K562 (cell line): ENCODE measurements at regions not wholly inside any gene's neighbourhood (a gene's known extent, or its start where the extent isn't known, plus 50 kb on each side); places are given as distances from the start of the nearest gene placed in this dataset.

Source experiments
- ATAC-seq: fragments of 200-7000 bp; cut with Tn5 transposase; 3 replicates; pipeline ENCODE4 v1.9.1; 2020; ENCODE audit warnings: moderate library complexity
- BruUV-seq: library from RNA; stranded (reverse); fragments of 400-500 nt; replicated peaks from 2 replicates; lab custom pipeline; 2021; lab: Mats Ljungman, UMichigan
- CTCF ChIA-PET: fragments of 300-600 bp; formaldehyde crosslinking; extraction: SDS; loops from one replicate; lab custom pipeline; 2021; ENCODE audit warnings: low intra/inter-chr PET ratio; lab: Yijun Ruan, JAX
- POLR2A ChIA-PET: fragments of 300-600, 350-650 bp; sonication (Branson Sonifier 250); formaldehyde crosslinking; extraction: SDS; loops from one replicate; lab custom pipeline; 2021; ENCODE audit warnings: antibody characterized with exemption, inconsistent platforms; lab: Yijun Ruan, JAX
- DNase-seq, 4 experiments: peaks; one replicate each; pipeline versions ENCODE4 v3.0.0 to v3.0.0-alpha.2; 2011 to 2018; ENCODE audit warnings: low spot score in 3 of 4, mixed read lengths in 3 of 4; ENCODE audit errors: extremely low read depth in 1 of 4
- FAIRE-seq: peaks from 2 replicates; lab custom pipeline; 2011; peaks lifted over from hg19 to GRCh38; lab: Jason Lieb, UNC
- H2AFZ ChIP-seq: 2 replicates; pipeline ENCODE4 v1.6.0; 2011; ENCODE audit warnings: low read depth, low read length, control low read depth, inconsistent platforms
- H3K27ac ChIP-seq: fragments of 200-600 bp; 3 replicates; pipeline ENCODE4 v1.8.0; 2011; ENCODE audit warnings: low read depth, mild to moderate bottlenecking, control low read depth, inconsistent platforms, low read length, moderate library complexity, mixed read lengths; ENCODE audit errors: extremely low read depth
- H3K27me3 ChIP-seq, 2 experiments: fragments of 300-600 bp in 1 of 2; 2 replicates in 1 of 2; 3 replicates in 1 of 2; pipeline versions ENCODE4 v1.6.0 to v1.8.0; 2011; ENCODE audit warnings: inconsistent platforms in 2 of 2, low read length in 2 of 2, mild to moderate bottlenecking in 1 of 2, mixed read lengths in 1 of 2, moderate library complexity in 1 of 2; ENCODE audit not compliant: control insufficient read depth in 2 of 2, insufficient read depth in 2 of 2
- H3K36me3 ChIP-seq: fragments of 300-600 bp; 3 replicates; pipeline ENCODE4 v1.8.0; 2011; ENCODE audit warnings: mild to moderate bottlenecking, low read length, inconsistent platforms; ENCODE audit not compliant: control insufficient read depth, insufficient read depth
- H3K4me1 ChIP-seq, 2 experiments: fragments of 200-600 bp in 1 of 2; replicated peaks in 1 of 2; 2 replicates in 1 of 2; 3 replicates in 1 of 2; pipeline versions ENCODE4 v1.5.1 to v1.8.0; 2011; ENCODE audit warnings: inconsistent platforms in 2 of 2, low read length in 2 of 2, mild to moderate bottlenecking in 1 of 2, mixed read lengths in 1 of 2, moderate library complexity in 1 of 2; ENCODE audit not compliant: control insufficient read depth in 2 of 2, insufficient read depth in 2 of 2
- H3K4me2 ChIP-seq: 2 replicates; pipeline ENCODE4 v1.6.1; 2011; ENCODE audit warnings: low read length, control low read depth, inconsistent platforms, mixed read lengths; ENCODE audit not compliant: insufficient read depth
- H3K4me3 ChIP-seq: fragments of 200-600 bp; sonication (generic), shearing (Covaris generic); 2 replicates; pipeline ENCODE4 v1.5.1; 2016; ENCODE audit warnings: control low read depth, inconsistent platforms
- H3K79me2 ChIP-seq: fragments of 200-600 bp; 3 replicates; pipeline ENCODE4 v1.8.0; 2011; ENCODE audit warnings: low read length, inconsistent platforms; ENCODE audit not compliant: control insufficient read depth, insufficient read depth
- H3K9ac ChIP-seq, 2 experiments: 2 replicates each; pipeline versions ENCODE4 v1.6.0 to v1.6.1; 2011; ENCODE audit warnings: low read depth in 2 of 2, low read length in 2 of 2, control low read depth in 1 of 2, inconsistent platforms in 1 of 2, mild to moderate bottlenecking in 1 of 2, mixed read lengths in 1 of 2; ENCODE audit not compliant: insufficient read depth in 1 of 2
- H3K9me1 ChIP-seq: one replicate; pipeline ENCODE4 v1.6.0; 2011; ENCODE audit warnings: inconsistent platforms, mild to moderate bottlenecking, low read length, moderate library complexity; ENCODE audit not compliant: control insufficient read depth, insufficient read depth
- H3K9me3 ChIP-seq: replicated peaks from 2 replicates; pipeline ENCODE4 v1.5.1; 2011; ENCODE audit warnings: low read depth, low read length, inconsistent platforms; ENCODE audit not compliant: control insufficient read depth, insufficient read depth
- H4K20me1 ChIP-seq: replicated peaks from 2 replicates; pipeline ENCODE4 v1.6.1; 2011; ENCODE audit warnings: low read length, inconsistent platforms, mixed read lengths; ENCODE audit not compliant: control insufficient read depth, insufficient read depth
- CBFA2T3 ChIP-seq: fragments of 450-650 bp; IDR thresholded peaks from 2 replicates; pipeline ENCODE4 v1.6.1; 2017
- CCNT2 ChIP-seq: IDR thresholded peaks from 2 replicates; pipeline ENCODE4 v1.6.1; 2011; ENCODE audit warnings: borderline replicate concordance, low read depth, mild to moderate bottlenecking, moderate library complexity, mixed read lengths, low read length; ENCODE audit not compliant: insufficient read length; ENCODE audit errors: extremely low read depth
- CREM ChIP-seq: IDR thresholded peaks from 2 replicates; pipeline ENCODE4 v1.6.1; 2014; ENCODE audit warnings: antibody characterized with exemption, low read depth
- EHMT2 ChIP-seq: fragments of 450-650 bp; IDR thresholded peaks from 2 replicates; pipeline ENCODE4 v1.6.1; 2018; ENCODE audit warnings: antibody characterized with exemption
- ESRRA ChIP-seq: fragments of 450-650 bp; IDR thresholded peaks from 2 replicates; pipeline ENCODE4 v1.6.1; 2014; ENCODE audit warnings: low read depth, mild to moderate bottlenecking, moderate library complexity, borderline replicate concordance
- HNRNPK ChIP-seq: fragments of 200-400 bp; formaldehyde crosslinking; IDR thresholded peaks from one replicate; pipeline ENCODE4 v1.6.1; 2018; ENCODE audit warnings: mild to moderate bottlenecking, low read depth, low read length; ENCODE audit not compliant: poor library complexity, severe bottlenecking
- KDM1A ChIP-seq, 2 experiments: fragments of 450-650 bp; IDR thresholded peaks; 2 replicates each; pipeline ENCODE4 v1.6.1; 2016; ENCODE audit warnings: mild to moderate bottlenecking in 2 of 2
- KHSRP ChIP-seq: fragments of 450-650 bp; IDR thresholded peaks from 2 replicates; pipeline ENCODE4 v1.6.1; 2017
- NCOR1 ChIP-seq: fragments of 450-650 bp; IDR thresholded peaks from 2 replicates; pipeline ENCODE4 v1.6.1; 2016; ENCODE audit warnings: mild to moderate bottlenecking, moderate library complexity
- PCBP2 ChIP-seq: fragments of 200-400 bp; formaldehyde crosslinking; IDR thresholded peaks from 2 replicates; pipeline ENCODE4 v1.6.1; 2018; ENCODE audit warnings: low read length, low read depth, mild to moderate bottlenecking, moderate library complexity; ENCODE audit not compliant: poor library complexity, severe bottlenecking
- PML ChIP-seq: IDR thresholded peaks from 2 replicates; pipeline ENCODE4 v1.6.1; 2012; ENCODE audit warnings: low read length, inconsistent platforms
- PTRF ChIP-seq: fragments of 450-650 bp; IDR thresholded peaks from 2 replicates; pipeline ENCODE4 v1.6.1; 2016; ENCODE audit warnings: mild to moderate bottlenecking, missing genetic modification characterization, missing compliant biosample characterization
- RBM25 ChIP-seq: fragments of 200-400 bp; formaldehyde crosslinking; IDR thresholded peaks from 2 replicates; pipeline ENCODE4 v1.6.1; 2018; ENCODE audit warnings: low read length, low read depth, moderate library complexity; ENCODE audit not compliant: severe bottlenecking
- SMAD3 ChIP-seq: fragments of 450-650 bp; formaldehyde crosslinking; conservative IDR thresholded peaks from 2 replicates; pipeline ENCODE4 v1.4.0; 2020; ENCODE audit warnings: mild to moderate bottlenecking
- SUPT5H ChIP-seq: fragments of 450-650 bp; IDR thresholded peaks from 2 replicates; pipeline ENCODE4 v1.6.1; 2016
- TAF9B ChIP-seq: fragments of 450-650 bp; IDR thresholded peaks from 2 replicates; pipeline ENCODE4 v1.6.1; 2018; ENCODE audit warnings: mild to moderate bottlenecking; ENCODE audit not compliant: partially characterized antibody
- ZEB2 ChIP-seq: fragments of 450-650 bp; IDR thresholded peaks from 2 replicates; pipeline ENCODE4 v1.6.1; 2016
- ZNF512 ChIP-seq: IDR thresholded peaks from 2 replicates; pipeline ENCODE4 v1.6.1; 2016; ENCODE audit warnings: missing genetic modification characterization, missing compliant biosample characterization
- ZNF589 ChIP-seq: fragments of 200-800 bp; sonication (Bioruptor generic); IDR thresholded peaks from 2 replicates; pipeline ENCODE4 v1.6.1; 2016; ENCODE audit warnings: low read depth, missing genetic modification characterization, missing compliant biosample characterization
- ZNF639 ChIP-seq, 2 experiments: fragments of 200-800 bp in 1 of 2; sonication (Bioruptor generic) in 1 of 2; sonication (generic) in 1 of 2; formaldehyde crosslinking in 1 of 2; IDR thresholded peaks in 1 of 2; conservative IDR thresholded peaks in 1 of 2; 2 replicates each; pipeline versions ENCODE4 v1.5.0 to v1.6.1; 2016 to 2020; ENCODE audit warnings: missing compliant biosample characterization in 1 of 2, missing genetic modification characterization in 1 of 2, missing genetic modification reagents in 1 of 2
- whole genome bisulfite sequencing: fragments of 100-300 bp; shearing (Covaris generic); methylation state at CpG from one replicate; pipeline ENCODE4 v1.1.6; 2016; ENCODE audit warnings: low coverage, mixed read lengths; ENCODE audit not compliant: insufficient coverage; ENCODE audit errors: missing lambda C conversion rate; 5-methylcytosine and 5-hydroxymethylcytosine counted together
- in situ Hi-C: fragments of 300-500 bp; cut with MboI; formaldehyde crosslinking; loops from 4 replicates; pipeline ENCODE4 v1.15.0; 2018; ENCODE audit warnings: inconsistent platforms, mixed read lengths
- intact Hi-C: fragments of 100-400 bp; cut with micrococcal nuclease; formaldehyde crosslinking; loops from 2 replicates; pipeline ENCODE4 v1.14.2; 2022

GRCh38 chr12:93043192-93043876 is 114.2 kb upstream of the EEA1 start (continued):
- TF ChIP-seq PCBP2 (peak; percentile 73), HNRNPK (peak; percentile 57), ZNF512 (peak; percentile 42), TAF9B (no peak), RBM25 (peak; percentile 15)
- TF ChIP-seq, all 486 proteins: peak for 8

- no peaks in the 10 kb centered on the region for H4K20me1 ChIP-seq
- no peaks in the 10 kb centered on the region for H3K79me2 ChIP-seq
- DNase-seq (peak; percentile 22 to 69 (median 44)), FAIRE-seq (peak; percentile 78), ATAC-seq (peak; percentile 81)
- H3K9me3 ChIP-seq, result no peaks in the 10 kb centered on the region
- no peak overlapping the region for H3K4me3 ChIP-seq
- peak overlapping the region; percentile 40; the same call in 1 of the 3 replicates for H3K27ac ChIP-seq
- H3K4me2 ChIP-seq, result peak overlapping the region; percentile 28; the same call in 1 of the 2 replicates
- no peaks in the 10 kb centered on the region for H3K36me3 ChIP-seq
- in situ Hi-C loops (no loop called here), intact Hi-C loops (loop anchor here (2.0 kb wide), 1 partner anchor 19 kb away; no protein-coding TSS in a partner anchor)
- peak overlapping the region; percentile 64; the same call in 1 of the 2 replicates for H2AFZ ChIP-seq
- H3K4me1 ChIP-seq, result peaks cover 0 to 19% of the 10 kb centered on the region in 2 experiments; a peak in 4 of 5 replicates
- no TSS peak for BruUV-seq
- ChIA-PET CTCF (no interaction called here), POLR2A (interaction anchor here (0.6 to 2.3 kb wide), 4 partner anchors 9 to 465 kb away, joined by 3 to 6 read pairs (median 4); no protein-coding TSS in a partner anchor)
- H3K9ac ChIP-seq, result peak overlapping the region in 1 of 2 experiments; percentile 10; a peak in 1 of 4 replicates
- H3K9me1 ChIP-seq, result no peaks in the 10 kb centered on the region
- H3K27me3 ChIP-seq, result no peaks in the 10 kb centered on the region; a peak in 1 of 5 replicates
- 8% methylated on average over 3 of the region's 3 CpGs for WGBS
- no peak for TF ChIP-seq ZNF589
- peak; percentile 54; the same call in 1 of the 2 replicates for TF ChIP-seq KHSRP
- TF ChIP-seq KDM1A (IDR thresholded peaks at IDR 0.05), result peak; percentile 94 to 96
- TF ChIP-seq CREM, result 0 out of 2 replicates have a peak, but pooled peaks have one; percentile 5
- TF ChIP-seq ZNF639 (CRISPR knock-in tag; conservative IDR thresholded peaks at IDR 0.05 in 1 of 2, IDR thresholded peaks at IDR 0.05 in 1 of 2), result no peak
- TF ChIP-seq EHMT2, result peak; percentile 72; the same call in 1 of the 2 replicates
- peak; percentile 73 for TF ChIP-seq PML
- TF ChIP-seq PTRF (tag), result no peak
- peak; percentile 47; the same call in 1 of the 2 replicates for TF ChIP-seq ESRRA
- peak; percentile 91 for TF ChIP-seq ZEB2
- no peak for TF ChIP-seq SMAD3
- TF ChIP-seq CBFA2T3, result peak; percentile 95
- no peak for TF ChIP-seq SUPT5H
- TF ChIP-seq NCOR1, result peak; percentile 86
- peak; percentile 15 for TF ChIP-seq CCNT2
These were observed 114.7 kb upstream of the EEA1 start for GRCh38 chr12:93043877-93044209.
